ENCODE measurements at regions not wholly inside any gene's neighbourhood (a gene's known extent, or its start where the extent isn't known, plus 50 kb on each side); places are given as distances from the start of the nearest gene placed in this dataset.

DNA sequence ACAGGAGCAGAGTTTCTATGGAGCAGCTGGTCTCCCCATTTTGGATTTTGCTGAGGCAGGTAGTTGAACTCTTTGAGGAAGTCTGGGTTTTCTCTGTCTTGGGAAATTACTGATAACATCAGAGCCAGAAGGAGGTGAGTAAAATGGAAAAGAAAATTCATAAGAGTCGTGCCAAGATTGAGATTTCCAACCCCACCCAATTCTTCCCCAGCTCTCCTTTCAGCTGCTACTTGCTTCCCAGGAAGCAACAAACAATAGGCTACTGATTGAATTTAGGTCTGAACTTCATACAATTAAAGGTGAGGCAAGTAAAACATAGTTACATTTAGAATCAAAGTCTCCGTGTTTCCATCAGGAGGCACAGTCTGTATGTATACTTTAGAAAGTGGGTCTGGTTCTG lies 54.6 kb upstream of the EOLA2 start:
- DNase-seq (ENCODE audit: low read depth in 3 of 3, low spot score in 2 of 3) = no peak

GRCh38 chrX:149993989-149994388 lies 55.7 kb upstream of the EOLA2 start:
- no peak for DNase-seq (ENCODE audit: low read depth in 3 of 3, low spot score in 2 of 3)

GRCh38 chrX:149996515-149996914 lies 58.2 kb upstream of the EOLA2 start:
- DNase-seq (ENCODE audit: low read depth in 3 of 3, low spot score in 2 of 3) = no peak

GRCh38 chrX:150005027-150005426 lies 66.7 kb upstream of the EOLA2 start:
- DNase-seq (ENCODE audit: low read depth in 3 of 3, low spot score in 2 of 3) = no peak

DNA sequence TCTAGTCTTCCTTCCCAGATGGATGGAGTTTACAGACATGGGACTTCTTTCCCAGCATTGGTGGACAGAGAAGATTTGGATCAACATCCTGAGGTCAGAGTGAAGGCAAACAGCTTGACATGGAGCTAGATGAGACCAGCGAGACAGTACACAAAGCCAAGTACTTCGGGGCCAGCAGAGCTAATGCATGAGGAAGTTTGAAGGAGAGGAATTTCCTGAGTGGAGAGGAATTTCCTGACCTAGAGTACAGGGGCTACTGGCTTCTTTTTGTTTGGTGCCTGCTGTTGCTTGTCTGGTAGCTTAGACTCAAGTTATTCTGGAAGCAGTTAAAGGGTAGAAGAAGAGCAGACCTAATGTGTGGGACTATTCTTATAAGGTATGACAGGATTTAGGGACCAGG lies 69.1 kb upstream of the EOLA2 start:
- DNase-seq (ENCODE audit: low read depth in 3 of 3, low spot score in 2 of 3) = no peak

DNA sequence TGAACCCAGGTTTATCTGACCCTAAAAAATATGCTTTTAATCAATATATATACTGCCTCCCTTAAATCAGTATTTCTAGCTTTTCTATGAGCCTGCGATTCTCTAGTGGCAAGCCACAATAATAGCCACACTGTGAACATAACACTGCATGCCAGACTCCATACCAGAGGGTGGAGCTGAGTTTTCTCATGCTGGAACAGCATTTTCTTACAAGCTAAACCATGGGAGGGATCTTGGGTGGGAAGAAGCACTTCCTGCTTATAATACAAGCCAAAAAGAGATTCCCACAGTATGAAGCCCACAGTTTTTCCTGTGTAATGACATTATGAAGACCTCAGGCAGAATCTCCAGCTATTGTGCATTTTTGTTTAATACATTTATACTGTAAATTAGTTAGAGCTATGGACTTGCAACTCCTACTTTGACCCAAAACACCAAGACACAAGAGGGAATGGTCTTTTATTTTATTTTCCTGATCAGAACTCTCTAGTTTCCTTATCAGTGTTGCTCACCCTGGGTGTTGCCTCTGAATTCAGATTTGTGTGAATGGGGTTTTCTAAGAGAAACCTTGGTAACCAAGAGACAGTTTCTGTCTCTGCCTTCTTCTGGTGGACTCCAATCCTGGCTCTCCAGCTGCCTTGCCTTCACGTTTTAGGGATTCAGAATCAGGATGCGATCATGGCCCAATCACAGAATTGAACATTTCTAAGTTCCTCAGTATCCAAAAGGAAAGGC lies 74.5 kb upstream of the EOLA2 start:
- no peak for DNase-seq (ENCODE audit: low read depth in 3 of 3, low spot score in 2 of 3)

GRCh38 chrX:150014525-150014924 lies 76.2 kb upstream of the EOLA2 start:
- no peak for DNase-seq (ENCODE audit: low read depth in 3 of 3, low spot score in 2 of 3)

DNA sequence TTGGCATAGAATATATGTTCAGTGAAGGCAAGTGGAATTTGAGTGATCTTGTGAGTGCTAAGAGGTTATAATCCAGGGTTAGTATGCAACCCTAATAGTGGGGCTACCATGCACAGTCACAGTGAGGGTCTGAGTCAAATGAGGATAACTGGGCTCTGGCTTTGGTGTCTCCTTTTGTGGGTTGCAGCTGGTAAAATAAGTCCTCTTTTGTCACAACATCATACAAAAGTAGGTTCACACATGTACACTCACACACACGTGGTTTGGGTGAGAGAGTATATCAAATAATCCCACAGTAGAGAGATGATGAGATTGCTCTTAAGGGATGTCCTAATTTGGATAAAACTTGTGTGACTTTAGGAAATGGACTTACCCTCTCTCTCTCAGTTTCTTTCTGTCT lies 79.6 kb upstream of the EOLA2 start:
- no peak for DNase-seq (ENCODE audit: low read depth in 3 of 3, low spot score in 2 of 3)

GRCh38 chrX:150018931-150019361 lies 80.7 kb upstream of the EOLA2 start:
- DNase-seq (ENCODE audit: low read depth in 3 of 3, low spot score in 2 of 3) = no peak

DNA sequence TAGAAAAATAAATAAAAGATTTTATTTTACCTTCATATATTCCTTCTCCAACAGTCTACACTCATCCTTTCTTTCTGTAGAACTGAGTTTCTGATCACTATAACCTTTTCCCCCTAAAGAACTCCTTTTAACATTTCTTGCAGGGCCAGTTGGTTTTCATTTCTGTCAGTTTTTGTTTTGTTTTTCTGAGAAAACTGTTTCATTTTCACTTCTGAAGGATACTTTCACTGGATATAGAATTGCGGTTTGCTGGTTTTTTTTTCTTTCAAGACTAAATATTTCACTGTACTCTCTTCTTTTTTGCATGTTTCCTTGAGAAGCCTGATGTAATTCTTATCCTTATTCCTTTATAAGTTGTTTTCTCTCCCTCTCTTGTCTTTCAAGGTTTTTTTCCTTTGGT lies 90.4 kb upstream of the EOLA2 start:
- DNase-seq (ENCODE audit: low read depth in 3 of 3, low spot score in 2 of 3) = no peak

DNA sequence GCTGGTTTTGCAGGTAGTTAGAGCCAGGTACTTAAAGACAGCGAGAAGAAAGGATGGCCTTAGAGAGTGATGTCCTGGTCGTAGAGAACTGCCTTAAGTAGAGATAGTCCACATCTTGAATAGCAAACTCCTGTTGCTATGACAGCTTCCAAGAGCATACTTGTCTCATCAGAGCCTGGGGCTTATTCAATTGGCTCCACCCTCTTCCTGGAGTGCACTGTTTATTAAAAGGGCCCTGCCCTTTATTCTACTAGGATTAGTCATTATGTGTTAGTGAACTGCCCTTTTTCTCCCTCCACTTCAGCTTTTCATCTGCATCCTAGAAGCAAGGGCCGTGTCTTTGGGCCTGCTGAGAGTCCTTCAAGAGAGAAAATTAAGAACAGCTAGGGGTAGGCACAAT lies 94.5 kb upstream of the EOLA2 start:
- no peak for DNase-seq (ENCODE audit: low read depth in 3 of 3, low spot score in 2 of 3)

- no peak for DNase-seq (ENCODE audit: low read depth in 3 of 3, low spot score in 2 of 3)
These were observed 96.5 kb upstream of the EOLA2 start for GRCh38 chrX:150034788-150035187.

DNA sequence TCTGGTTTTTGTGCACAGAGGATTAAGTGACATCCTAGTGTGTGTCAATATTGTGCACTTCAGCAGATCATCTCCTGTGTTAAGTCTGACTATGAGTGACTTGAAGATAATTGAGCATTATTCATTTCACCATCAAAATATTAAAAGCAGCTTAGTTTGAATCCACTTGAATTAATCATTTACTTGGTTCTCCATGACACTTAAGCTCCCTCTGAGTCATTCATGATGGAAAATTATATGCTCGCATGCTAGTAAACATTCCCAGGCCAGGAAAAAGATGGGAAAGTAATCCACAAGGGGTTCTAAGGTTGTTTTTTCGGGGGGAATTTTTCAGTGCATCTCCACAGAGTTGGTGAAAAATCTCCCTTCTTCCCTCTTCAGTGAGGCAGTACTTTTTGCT lies 97.2 kb upstream of the EOLA2 start:
- DNase-seq (ENCODE audit: low read depth in 3 of 3, low spot score in 2 of 3) = no peak

DNA sequence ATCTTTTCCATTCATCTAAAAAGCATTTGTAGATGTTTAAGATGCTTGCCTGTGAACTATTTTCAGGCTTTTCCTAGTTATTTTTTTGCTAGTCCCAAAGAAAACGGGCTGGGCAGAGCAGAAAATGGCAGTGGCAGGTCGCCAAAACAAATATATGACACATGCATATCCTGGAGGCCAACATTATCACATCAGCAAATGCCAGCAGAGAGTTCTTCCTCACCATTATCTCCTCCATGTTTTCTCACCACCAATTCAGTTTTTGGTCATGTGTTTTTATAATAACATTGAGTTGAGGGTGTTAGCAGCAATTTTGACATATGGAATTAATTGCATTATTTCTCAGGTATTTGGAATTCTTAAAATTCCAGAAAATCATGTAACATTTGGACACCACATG lies 97.9 kb upstream of the EOLA2 start:
- no peak for DNase-seq (ENCODE audit: low read depth in 3 of 3, low spot score in 2 of 3)

DNA sequence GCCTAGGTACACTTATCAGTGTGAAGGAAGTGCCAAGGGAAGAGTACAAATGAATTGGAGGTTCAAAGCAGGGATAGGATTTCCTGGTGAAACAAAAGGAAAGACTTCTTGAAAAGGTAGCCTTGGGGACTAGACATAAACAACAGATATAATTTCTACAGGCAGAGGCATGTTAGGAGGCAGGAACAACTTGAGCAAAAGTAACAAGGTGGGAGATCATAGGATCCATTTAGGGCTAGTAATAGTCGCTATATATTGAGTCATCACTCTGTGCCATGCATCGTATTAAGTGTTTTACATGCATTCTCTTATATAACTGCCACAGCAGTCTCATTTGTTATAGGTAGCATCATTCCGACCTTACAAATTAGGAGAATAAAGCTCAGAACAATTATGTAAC lies 98.3 kb upstream of the EOLA2 start:
- no peak for DNase-seq (ENCODE audit: low read depth in 3 of 3, low spot score in 2 of 3)

- no peak for DNase-seq (ENCODE audit: low read depth in 3 of 3, low spot score in 2 of 3)
These were observed 98.8 kb upstream of the EOLA2 start for GRCh38 chrX:150037041-150037440.

DNA sequence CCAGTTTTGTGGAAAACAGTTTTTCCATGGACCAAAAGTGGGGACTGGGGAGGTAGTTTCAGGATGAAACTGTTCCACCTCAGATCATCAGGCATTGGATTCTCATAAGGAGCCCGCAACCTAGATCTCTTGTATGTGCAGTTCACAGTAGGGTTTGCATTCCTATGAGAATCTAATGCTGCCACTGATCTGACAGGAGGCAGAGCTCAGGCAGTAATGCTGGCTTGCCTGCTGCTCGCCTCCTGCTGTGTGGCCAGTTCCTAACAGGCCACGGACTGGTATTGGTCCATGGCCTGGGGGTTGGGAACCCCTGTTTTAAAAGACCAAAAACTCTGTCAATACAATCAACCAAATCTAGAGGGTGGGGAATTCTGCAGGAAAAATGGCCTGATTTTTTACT lies 100.0 kb upstream of the EOLA2 start:
- no peak for DNase-seq (ENCODE audit: low read depth in 3 of 3, low spot score in 2 of 3)

GRCh38 chrX:150038986-150039599 lies 100.8 kb upstream of the EOLA2 start:
- no peak for DNase-seq (ENCODE audit: low read depth in 3 of 3, low spot score in 2 of 3)

DNA sequence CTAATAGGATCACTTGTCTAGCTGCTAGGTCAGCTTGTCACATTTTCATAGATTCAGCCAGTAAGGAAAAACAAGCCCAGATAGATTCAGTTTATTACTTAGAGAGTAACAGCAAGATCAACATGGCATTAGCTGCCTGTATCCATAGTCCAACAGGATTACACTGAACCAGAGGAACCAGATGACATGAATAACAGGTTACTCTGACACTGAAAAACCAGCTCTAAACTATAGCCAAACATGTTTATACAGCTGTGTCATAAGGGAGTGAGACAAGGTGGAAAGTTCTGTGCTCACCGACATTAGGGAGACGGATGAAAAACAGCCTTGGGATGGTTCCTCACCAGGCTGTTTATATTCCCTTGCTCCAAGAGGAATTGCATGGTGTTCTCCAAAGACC lies 102.9 kb upstream of the EOLA2 start:
- DNase-seq (ENCODE audit: low read depth in 3 of 3, low spot score in 2 of 3) = no peak

GRCh38 chrX:150044556-150044955 lies 106.3 kb upstream of the EOLA2 start:
- DNase-seq (ENCODE audit: low read depth in 3 of 3, low spot score in 2 of 3) = no peak

- no peak for DNase-seq (ENCODE audit: low read depth in 3 of 3, low spot score in 2 of 3)
These were observed 109.5 kb upstream of the EOLA2 start for GRCh38 chrX:150047818-150048217.

GRCh38 chrX:150049647-150050046 lies 111.4 kb upstream of the EOLA2 start:
- peak in 2 of 3 donors; percentile 3 to 25 for DNase-seq (ENCODE audit: low read depth in 3 of 3, low spot score in 2 of 3)

DNA sequence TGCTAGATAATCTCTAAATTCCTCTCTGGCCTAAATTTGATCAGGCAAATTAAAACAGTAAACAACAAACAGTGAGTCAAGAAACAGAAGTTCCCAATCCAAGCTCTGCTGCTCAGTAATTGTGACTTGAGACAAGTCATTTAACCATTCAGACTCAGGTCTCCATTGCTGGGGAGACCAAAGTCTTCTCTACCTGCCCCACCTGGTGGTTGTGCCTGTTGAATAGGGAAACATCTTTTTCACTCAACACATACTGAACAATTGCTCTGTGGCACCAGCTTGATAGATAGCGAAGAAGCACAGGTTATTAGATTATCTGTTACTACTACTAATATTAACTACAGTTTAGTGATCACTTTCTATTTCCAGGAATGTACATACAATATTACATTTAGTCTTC lies 112.1 kb upstream of the EOLA2 start:
- DNase-seq (ENCODE audit: low read depth in 3 of 3, low spot score in 2 of 3) = no peak

Measured in right renal cortex interstitium (tissue), 3 donors.